Neuronal stem cell (in vitro differentiated cells): ENCODE measurements at regions not wholly inside any gene's neighbourhood (a gene's known extent, or its start where the extent isn't known, plus 50 kb on each side); places are given as distances from the start of the nearest gene placed in this dataset.
A peak's percentile ranks its signal among the peaks of the same experiment; 100 is the strongest.

Experiments
- DNase-seq: peaks from one replicate; pipeline ENCODE4 v3.0.0-alpha.2; 2013; ENCODE audit warnings: low spot score
- H2AFZ ChIP-seq: one replicate; pipeline ENCODE4 v1.6.1; 2013; ENCODE audit warnings: mild to moderate bottlenecking, low read length, inconsistent platforms
- H2AK5ac ChIP-seq: 2 replicates; pipeline ENCODE4 v1.6.1; 2013; ENCODE audit warnings: low read depth, mild to moderate bottlenecking, inconsistent platforms, low read length, moderate library complexity, mixed read lengths
- H2BK120ac ChIP-seq: 2 replicates; pipeline ENCODE4 v1.6.1; 2013; ENCODE audit warnings: low read depth, mild to moderate bottlenecking, inconsistent platforms, low read length, moderate library complexity, mixed read lengths
- H2BK12ac ChIP-seq: one replicate; pipeline ENCODE4 v1.6.1; 2013; ENCODE audit warnings: low read length, inconsistent platforms
- H2BK15ac ChIP-seq: 2 replicates; pipeline ENCODE4 v1.6.1; 2013; ENCODE audit warnings: mild to moderate bottlenecking, low read length, inconsistent platforms, mixed read lengths
- H2BK5ac ChIP-seq: one replicate; pipeline ENCODE4 v1.6.1; 2013; ENCODE audit warnings: inconsistent platforms, mild to moderate bottlenecking, low read length, moderate library complexity
- H3K14ac ChIP-seq: one replicate; pipeline ENCODE4 v1.6.1; 2013; ENCODE audit warnings: low read length, inconsistent platforms
- H3K18ac ChIP-seq: 2 replicates; pipeline ENCODE4 v1.6.1; 2013; ENCODE audit warnings: low read length, inconsistent platforms
- H3K23ac ChIP-seq: 2 replicates; pipeline ENCODE4 v1.6.1; 2013; ENCODE audit warnings: low read depth, mild to moderate bottlenecking, mixed read lengths, low read length, inconsistent platforms; ENCODE audit not compliant: poor library complexity
- H3K27ac ChIP-seq: replicated peaks from 3 replicates; pipeline ENCODE4 v1.5.1; 2013; ENCODE audit warnings: low read length, inconsistent platforms
- H3K27me3 ChIP-seq, 3 experiments: 2 replicates each; pipeline ENCODE4 v1.6.1; 2013; ENCODE audit warnings: low read length in 3 of 3, mild to moderate bottlenecking in 2 of 3, inconsistent platforms in 1 of 3, low read depth in 1 of 3, mixed read lengths in 1 of 3, moderate library complexity in 1 of 3; ENCODE audit not compliant: control insufficient read depth in 3 of 3, insufficient read depth in 3 of 3
- H3K36me3 ChIP-seq, 2 donors: replicated peaks in 1 of 2; 2 replicates each; pipeline ENCODE4 v1.6.1; 2013; ENCODE audit warnings: low read length in 2 of 2; ENCODE audit not compliant: control insufficient read depth in 2 of 2, insufficient read depth in 2 of 2
- H3K4ac ChIP-seq: 2 replicates; pipeline ENCODE4 v1.6.1; 2013; ENCODE audit warnings: inconsistent platforms, mild to moderate bottlenecking, low read length, moderate library complexity
- H3K4me1 ChIP-seq, 2 donors: 1 replicate in 1 of 2; 2 replicates in 1 of 2; pipeline ENCODE4 v1.6.1; 2013; ENCODE audit warnings: low read length in 2 of 2, low read depth in 1 of 2; ENCODE audit not compliant: control insufficient read depth in 2 of 2, insufficient read depth in 1 of 2
- H3K4me2 ChIP-seq: one replicate; pipeline ENCODE4 v1.6.1; 2013; ENCODE audit warnings: mild to moderate bottlenecking, low read length, inconsistent platforms; ENCODE audit not compliant: insufficient read depth, poor library complexity, severe bottlenecking
- H3K4me3 ChIP-seq, 2 donors: 2 replicates each; pipeline ENCODE4 v1.5.1; 2013; ENCODE audit warnings: low read length in 2 of 2, mild to moderate bottlenecking in 2 of 2, inconsistent platforms in 1 of 2, moderate library complexity in 1 of 2
- H3K79me1 ChIP-seq: one replicate; pipeline ENCODE4 v1.6.1; 2013; ENCODE audit warnings: low read depth, mild to moderate bottlenecking, inconsistent platforms, low read length, moderate library complexity
- H3K9ac ChIP-seq: one replicate; pipeline ENCODE4 v1.6.1; 2013; ENCODE audit warnings: mild to moderate bottlenecking, low read depth, low read length, inconsistent platforms; ENCODE audit not compliant: poor library complexity
- H3K9me3 ChIP-seq, 2 donors: replicated peaks in 1 of 2; 2 replicates each; pipeline versions ENCODE3 to v1.6.1; 2013; ENCODE audit warnings: low read length in 2 of 2, mild to moderate bottlenecking in 2 of 2, inconsistent platforms in 1 of 2, low read depth in 1 of 2, mixed read lengths in 1 of 2, moderate library complexity in 1 of 2; ENCODE audit not compliant: control insufficient read depth in 2 of 2, insufficient read depth in 1 of 2
- H4K8ac ChIP-seq: one replicate; pipeline ENCODE4 v1.6.1; 2013; ENCODE audit warnings: low read depth, mild to moderate bottlenecking, inconsistent platforms, low read length, moderate library complexity
- H4K91ac ChIP-seq: one replicate; pipeline ENCODE4 v1.6.1; 2013; ENCODE audit warnings: low read length, low read depth, mild to moderate bottlenecking, inconsistent platforms; ENCODE audit not compliant: poor library complexity
- WGBS, 2 donors: extraction: QIAGEN DNeasy Blood & Tissue Kit; methylation state at CpG; one replicate each; pipeline ENCODE4 v1.1.7; 2013; ENCODE audit warnings: missing lambda C conversion rate in 2 of 2, mixed read lengths in 1 of 2; ENCODE audit not compliant: insufficient read length in 2 of 2, insufficient replicate concordance in 1 of 2; ENCODE audit errors: extremely low coverage in 2 of 2; 5-methylcytosine and 5-hydroxymethylcytosine counted together

DNA sequence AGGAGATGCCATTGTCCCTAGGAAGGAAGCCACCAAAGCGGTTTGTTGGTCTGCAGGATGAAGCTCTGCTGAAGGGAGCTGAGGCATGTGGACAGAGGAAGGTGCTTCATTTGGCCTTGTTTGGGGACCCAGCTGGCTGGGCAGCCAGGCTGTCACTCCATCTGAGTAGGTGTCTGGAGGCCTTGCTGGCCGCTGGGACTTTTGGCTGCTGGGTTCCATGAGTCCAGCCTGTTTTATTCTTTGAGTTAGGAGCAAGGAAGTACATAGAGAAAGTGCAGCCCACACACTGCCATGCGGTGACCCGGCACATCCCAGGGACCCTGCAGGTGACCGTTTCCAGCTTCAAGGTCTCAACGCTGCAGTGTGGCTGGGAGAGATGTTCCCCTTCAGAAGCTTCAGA is 251.2 kb upstream of the IRX4 start:
- no CpG with 5 or more reads among the region's 6 CpGs for WGBS, 2 donors
- no peak for DNase-seq
- no peaks in the 10 kb centered on the region for H3K27me3 ChIP-seq
- H3K4me3 ChIP-seq: no peak overlapping the region
- no peak overlapping the region for H3K27ac ChIP-seq
- no peak overlapping the region for H2BK5ac ChIP-seq
- H3K4me1 ChIP-seq: peaks cover 4 to 15% of the 10 kb centered on the region in 2 donors
- no peak overlapping the region for H2BK12ac ChIP-seq
- peak overlapping the region; percentile 55 for H2AFZ ChIP-seq
- no peak overlapping the region for H4K8ac ChIP-seq
- no peak overlapping the region for H3K4ac ChIP-seq
- H3K36me3 ChIP-seq: no peaks in the 10 kb centered on the region
- no peak overlapping the region for H2BK120ac ChIP-seq
- no peak overlapping the region for H2AK5ac ChIP-seq
- peak overlapping the region; percentile 32 for H3K18ac ChIP-seq
- no peak overlapping the region for H3K9ac ChIP-seq
- peaks cover 2 to 3% of the 10 kb centered on the region in 2 donors for H3K9me3 ChIP-seq
- H4K91ac ChIP-seq: no peak overlapping the region
- no peak overlapping the region for H2BK15ac ChIP-seq
- peak overlapping the region; percentile 11 for H3K14ac ChIP-seq
- H3K4me2 ChIP-seq: no peak overlapping the region
- H3K79me1 ChIP-seq: no peaks in the 10 kb centered on the region
- H3K23ac ChIP-seq: no peak overlapping the region

DNA sequence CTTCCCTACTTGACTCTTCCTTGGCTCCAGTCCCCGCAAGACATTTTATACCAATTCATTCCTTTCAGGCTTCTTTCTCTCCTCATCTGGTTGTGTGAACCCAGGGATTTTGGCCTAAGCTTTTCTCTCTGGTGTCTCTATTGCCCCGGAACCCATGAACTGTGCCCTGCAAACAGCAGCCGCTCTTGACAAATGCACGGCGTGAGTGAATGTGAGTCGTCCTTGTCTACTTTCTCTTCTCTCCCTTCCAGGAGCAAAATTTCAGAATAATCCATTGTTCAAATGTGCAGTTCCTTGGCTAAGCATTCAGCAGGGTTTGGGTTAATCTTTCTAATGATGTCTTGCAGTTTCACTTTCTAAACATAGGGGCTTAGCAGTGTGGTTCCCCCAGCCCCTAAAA is 250.4 kb upstream of the IRX4 start:
- Histone ChIP-seq H3K79me1 (no peaks in the 10 kb centered on the region), H2BK120ac (no peak overlapping the region), H3K4me1 (peaks cover 4 to 17% of the 10 kb centered on the region in 2 donors), H3K27ac (no peak overlapping the region), H3K4ac (no peak overlapping the region), H4K91ac (no peak overlapping the region), H3K23ac (no peak overlapping the region), H2BK15ac (no peak overlapping the region), H3K4me3 (no peak overlapping the region), H4K8ac (no peak overlapping the region), H3K18ac (no peak overlapping the region), H3K9ac (no peak overlapping the region), H3K36me3 (no peaks in the 10 kb centered on the region), H2AK5ac (no peak overlapping the region), H3K27me3 (no peaks in the 10 kb centered on the region), H3K9me3 (peaks cover 2 to 3% of the 10 kb centered on the region in 2 donors), H2BK5ac (no peak overlapping the region), H3K4me2 (no peak overlapping the region), H2AFZ (peak overlapping the region; percentile 55), H2BK12ac (no peak overlapping the region), H3K14ac (no peak overlapping the region)
- no CpG with 5 or more reads among the region's 6 CpGs for WGBS, 2 donors
- no peak for DNase-seq

DNA sequence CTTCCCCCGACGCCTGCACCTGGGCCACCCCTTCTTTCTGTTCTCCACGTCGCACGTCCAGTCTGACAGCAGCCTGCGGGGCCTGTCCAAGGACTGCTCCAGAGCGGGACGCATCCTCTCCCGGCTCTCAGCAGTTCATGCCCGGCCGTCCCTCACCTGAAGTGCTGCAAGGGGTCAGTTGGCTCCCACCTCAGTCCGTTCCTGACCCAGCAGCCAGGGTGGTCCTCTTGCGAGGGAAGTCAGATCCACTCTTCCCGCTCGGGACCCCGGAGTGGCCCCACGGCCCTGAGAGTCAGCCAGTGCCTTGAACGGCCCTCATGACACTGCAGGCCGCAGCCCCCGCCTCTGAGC is 249.7 kb upstream of the IRX4 start:
- no peak overlapping the region for H2BK15ac ChIP-seq
- no peak overlapping the region for H3K4ac ChIP-seq
- no peak for DNase-seq
- no peak overlapping the region for H3K14ac ChIP-seq
- no CpG with 5 or more reads among the region's 20 CpGs for WGBS, 2 donors
- no peak overlapping the region for H2BK12ac ChIP-seq
- peaks cover 4 to 17% of the 10 kb centered on the region in 2 donors for H3K4me1 ChIP-seq
- no peak overlapping the region for H2AFZ ChIP-seq
- H4K8ac ChIP-seq: no peak overlapping the region
- no peaks in the 10 kb centered on the region for H3K79me1 ChIP-seq
- H3K18ac ChIP-seq: no peak overlapping the region
- H2BK120ac ChIP-seq: no peak overlapping the region
- H3K9ac ChIP-seq: no peak overlapping the region
- no peak overlapping the region for H3K4me2 ChIP-seq
- no peak overlapping the region for H3K4me3 ChIP-seq
- H3K23ac ChIP-seq: no peak overlapping the region
- H3K9me3 ChIP-seq: peaks cover 2 to 3% of the 10 kb centered on the region in 2 donors
- H3K36me3 ChIP-seq: no peaks in the 10 kb centered on the region
- H3K27me3 ChIP-seq: no peaks in the 10 kb centered on the region
- no peak overlapping the region for H4K91ac ChIP-seq
- no peak overlapping the region for H3K27ac ChIP-seq
- H2BK5ac ChIP-seq: no peak overlapping the region
- H2AK5ac ChIP-seq: peak overlapping the region; percentile 65

DNA sequence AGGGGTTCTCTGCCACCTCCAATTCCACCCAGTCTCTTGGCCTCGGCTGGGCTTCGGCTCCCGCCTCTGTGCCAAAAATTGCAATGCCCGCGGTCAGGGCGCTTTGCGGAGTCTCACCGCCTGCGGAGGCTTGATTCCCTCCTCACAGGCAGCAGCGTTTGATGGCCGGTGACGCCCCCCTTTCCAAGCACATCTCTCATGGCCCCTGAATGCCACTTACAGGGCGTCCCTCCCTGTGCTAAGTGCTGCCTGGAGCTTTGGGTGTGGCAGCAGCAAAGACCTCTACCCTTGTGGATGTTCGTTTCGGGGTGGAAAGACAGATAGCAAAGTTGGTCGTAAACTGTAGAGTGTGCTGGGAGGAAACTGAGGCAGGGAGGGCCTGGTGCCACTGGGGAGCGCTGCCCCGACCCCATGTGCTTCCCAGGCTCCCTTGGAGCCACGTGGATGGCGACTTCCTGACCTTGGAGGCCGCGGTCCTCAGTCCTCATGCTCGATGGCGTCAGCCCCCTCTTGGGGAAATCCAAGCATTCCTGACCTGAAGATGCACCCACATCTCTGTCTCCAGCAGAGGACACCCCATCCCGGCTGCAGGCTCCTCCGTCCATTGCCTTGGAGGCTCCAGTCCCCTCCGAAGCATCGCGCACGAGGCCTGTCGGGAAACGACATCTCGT is 249.2 kb upstream of the IRX4 start:
- no peak overlapping the region for H3K9ac ChIP-seq
- H2AK5ac ChIP-seq: peak overlapping the region; percentile 65
- no CpG with 5 or more reads among the region's 33 CpGs for WGBS, 2 donors
- H3K27ac ChIP-seq: no peak overlapping the region
- H4K91ac ChIP-seq: no peak overlapping the region
- no peaks in the 10 kb centered on the region for H3K27me3 ChIP-seq
- H3K18ac ChIP-seq: peak overlapping the region; percentile 55
- no peak overlapping the region for H3K23ac ChIP-seq
- no peak overlapping the region for H4K8ac ChIP-seq
- no peak overlapping the region for H2BK12ac ChIP-seq
- no peaks in the 10 kb centered on the region for H3K36me3 ChIP-seq
- no peak overlapping the region for H2AFZ ChIP-seq
- no peak overlapping the region for H2BK120ac ChIP-seq
- H3K4me3 ChIP-seq: no peak overlapping the region
- H3K4ac ChIP-seq: no peak overlapping the region
- H2BK15ac ChIP-seq: no peak overlapping the region
- no peak overlapping the region for H3K4me2 ChIP-seq
- no peak for DNase-seq
- peaks cover 2 to 17% of the 10 kb centered on the region in 2 donors for H3K4me1 ChIP-seq
- H3K79me1 ChIP-seq: no peaks in the 10 kb centered on the region
- no peak overlapping the region for H2BK5ac ChIP-seq
- H3K9me3 ChIP-seq: peaks cover under 1 to 3% of the 10 kb centered on the region in 2 donors
- no peak overlapping the region for H3K14ac ChIP-seq
